ENCODE measurements at regions not wholly inside any gene's neighbourhood (a gene's known extent, or its start where the extent isn't known, plus 50 kb on each side); places are given as distances from the start of the nearest gene placed in this dataset.

DNA sequence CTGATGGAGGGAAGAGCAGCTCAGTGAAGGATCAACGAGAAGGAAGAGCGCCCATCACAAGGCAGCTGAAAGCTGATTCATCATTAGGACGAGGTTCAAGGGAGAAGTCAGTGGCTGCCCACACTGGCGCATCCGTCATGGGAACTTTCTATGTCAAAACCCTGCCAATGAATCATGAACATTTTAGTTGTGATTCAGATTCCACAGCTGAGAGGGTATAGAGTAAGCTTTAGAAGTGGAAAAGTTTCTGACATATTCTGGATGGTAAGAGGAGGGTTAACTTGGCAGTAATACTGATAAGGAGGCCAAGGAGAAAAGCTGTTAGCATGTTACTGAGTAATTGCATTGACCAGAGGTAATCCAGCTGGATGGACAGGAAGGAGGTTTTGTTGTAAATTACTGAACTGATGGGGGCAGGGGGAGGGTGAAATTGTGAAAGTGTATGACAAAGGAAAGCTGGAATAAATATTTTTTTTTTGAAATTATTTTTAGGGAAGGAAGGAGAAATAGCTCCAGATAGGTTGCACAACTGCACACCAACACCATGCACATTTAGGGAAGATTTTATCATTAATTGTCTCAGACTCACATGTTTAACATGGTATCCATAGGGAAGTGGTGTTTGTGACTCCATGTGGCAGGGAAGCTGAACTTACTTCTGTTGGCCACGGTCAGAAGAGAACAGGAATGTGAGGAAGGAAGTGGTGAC lies 78.3 kb upstream of the NRP1 start:
- TF ChIP-seq, protein P1, sequence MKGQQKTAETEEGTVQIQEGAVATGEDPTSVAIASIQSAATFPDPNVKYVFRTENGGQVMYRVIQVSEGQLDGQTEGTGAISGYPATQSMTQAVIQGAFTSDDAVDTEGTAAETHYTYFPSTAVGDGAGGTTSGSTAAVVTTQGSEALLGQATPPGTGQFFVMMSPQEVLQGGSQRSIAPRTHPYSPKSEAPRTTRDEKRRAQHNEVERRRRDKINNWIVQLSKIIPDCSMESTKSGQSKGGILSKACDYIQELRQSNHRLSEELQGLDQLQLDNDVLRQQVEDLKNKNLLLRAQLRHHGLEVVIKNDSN (IDR thresholded peaks at IDR 0.05), result no peak
- TF ChIP-seq CEBPB (IDR thresholded peaks at IDR 0.05) (no peak), EP300 (IDR thresholded peaks at IDR 0.05; ENCODE audit: borderline replicate concordance) (no peak), ZBTB7A (IDR thresholded peaks at IDR 0.05; ENCODE audit: low read depth) (no peak), EGR1 (IDR thresholded peaks at IDR 0.05) (no peak)
- TF ChIP-seq, protein P2, sequence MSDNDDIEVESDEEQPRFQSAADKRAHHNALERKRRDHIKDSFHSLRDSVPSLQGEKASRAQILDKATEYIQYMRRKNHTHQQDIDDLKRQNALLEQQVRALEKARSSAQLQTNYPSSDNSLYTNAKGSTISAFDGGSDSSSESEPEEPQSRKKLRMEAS (IDR thresholded peaks at IDR 0.05), result no peak
